HepG2 (cell line): ENCODE measurements at regions not wholly inside any gene's neighbourhood (a gene's known extent, or its start where the extent isn't known, plus 50 kb on each side); places are given as distances from the start of the nearest gene placed in this dataset.

Experiments
- ATAC-seq: fragments of 200-7000 bp; cut with Tn5 transposase; 3 replicates; pipeline ENCODE4 v1.9.1; 2020; ENCODE audit warnings: mild to moderate bottlenecking, moderate library complexity
- BruUV-seq: library from RNA; stranded (reverse); fragments of 400-500 nt; replicated peaks from 2 replicates; lab custom pipeline; 2021; lab: Mats Ljungman, UMichigan
- CTCF ChIA-PET: fragments of 300-600 bp; formaldehyde crosslinking; extraction: SDS; loops from one replicate; lab custom pipeline; 2021; ENCODE audit warnings: low total read pairs, inconsistent platforms, low intra/inter-chr PET ratio; lab: Yijun Ruan, JAX
- POLR2A ChIA-PET: fragments of 350-600 bp; sonication (Branson Sonifier 250); formaldehyde crosslinking; loops from one replicate; lab custom pipeline; 2020; ENCODE audit warnings: antibody characterized with exemption, inconsistent platforms; lab: Yijun Ruan, JAX
- DNase-seq: peaks from one replicate; pipeline ENCODE4 v3.0.0-alpha.2; 2015; ENCODE audit warnings: low spot score
- FAIRE-seq: peaks from 3 replicates; lab custom pipeline; 2011; peaks lifted over from hg19 to GRCh38; lab: Jason Lieb, UNC
- H2AFZ ChIP-seq: one replicate; pipeline ENCODE4 v1.6.1; 2011; ENCODE audit warnings: low read length, inconsistent platforms
- H3K27ac ChIP-seq: fragments of 300-600 bp; 3 replicates; pipeline ENCODE4 v1.8.0; 2011; ENCODE audit warnings: mixed run types, mild to moderate bottlenecking, mixed read lengths, low read length, inconsistent platforms; ENCODE audit not compliant: insufficient read depth; ENCODE audit errors: extremely low read length
- H3K27me3 ChIP-seq, 2 experiments: fragments of 200-600 bp in 1 of 2; 2 replicates in 1 of 2; 3 replicates in 1 of 2; pipeline versions ENCODE4 v1.6.0 to v1.8.0; 2011; ENCODE audit warnings: low read length in 2 of 2, mild to moderate bottlenecking in 2 of 2, moderate library complexity in 2 of 2, inconsistent platforms in 1 of 2; ENCODE audit not compliant: insufficient read depth in 2 of 2, control insufficient read depth in 1 of 2
- H3K36me3 ChIP-seq, 2 experiments: fragments of 200-600 bp in 1 of 2; replicated peaks in 1 of 2; 2 replicates in 1 of 2; 3 replicates in 1 of 2; pipeline versions ENCODE4 v1.5.1 to v1.8.0; 2011; ENCODE audit warnings: low read length in 2 of 2, inconsistent platforms in 1 of 2; ENCODE audit not compliant: insufficient read depth in 2 of 2, control insufficient read depth in 1 of 2
- H3K4me1 ChIP-seq: 2 replicates; pipeline ENCODE4 v1.5.1; 2012; ENCODE audit warnings: low read length, inconsistent platforms; ENCODE audit not compliant: insufficient read depth
- H3K4me2 ChIP-seq: 2 replicates; pipeline ENCODE4 v1.6.0; 2011; ENCODE audit warnings: low read depth, low read length, inconsistent platforms
- H3K4me3 ChIP-seq, 3 experiments: fragments of 200-600 bp in 1 of 3; sonication (generic), shearing (Covaris generic) in 1 of 3; replicated peaks in 1 of 3; 2 replicates each; pipeline ENCODE4 v1.5.1; 2011 to 2016; ENCODE audit warnings: low read length in 3 of 3, inconsistent platforms in 2 of 3, low read depth in 2 of 3, mild to moderate bottlenecking in 2 of 3, control low read depth in 1 of 3, mixed read lengths in 1 of 3; ENCODE audit not compliant: insufficient read depth in 1 of 3
- H3K79me2 ChIP-seq: one replicate; pipeline ENCODE4 v1.6.1; 2011; ENCODE audit warnings: low read length, inconsistent platforms; ENCODE audit not compliant: insufficient read depth
- H3K9ac ChIP-seq: 2 replicates; pipeline ENCODE4 v1.6.0; 2011; ENCODE audit warnings: mild to moderate bottlenecking, low read depth, low read length, inconsistent platforms; ENCODE audit not compliant: insufficient read depth
- H3K9me3 ChIP-seq: 2 replicates; pipeline ENCODE4 v1.5.1; 2012; ENCODE audit warnings: mild to moderate bottlenecking, low read length
- H4K20me1 ChIP-seq: 2 replicates; pipeline ENCODE4 v1.6.0; 2011; ENCODE audit warnings: inconsistent platforms, mild to moderate bottlenecking, low read length, moderate library complexity; ENCODE audit not compliant: insufficient read depth
- ATF3 ChIP-seq: sonication (generic); formaldehyde crosslinking; IDR thresholded peaks from 2 replicates; pipeline ENCODE4 v1.4.0; 2020; ENCODE audit warnings: missing genetic modification reagents
- CTCF ChIP-seq: sonication (generic); formaldehyde crosslinking; IDR thresholded peaks from 2 replicates; pipeline ENCODE4 v1.5.0; 2020; ENCODE audit warnings: mild to moderate bottlenecking, missing genetic modification reagents, moderate library complexity
- DPF2 ChIP-seq: sonication (generic); formaldehyde crosslinking; IDR thresholded peaks from 2 replicates; pipeline ENCODE4 v1.4.0; 2020; ENCODE audit warnings: mild to moderate bottlenecking, low read depth, missing genetic modification reagents, borderline replicate concordance
- MLXIP ChIP-seq: sonication (generic); formaldehyde crosslinking; IDR thresholded peaks from 2 replicates; pipeline ENCODE4 v1.9.0; 2021; ENCODE audit warnings: missing genetic modification reagents, borderline replicate concordance
- PITX1 ChIP-seq: sonication (generic); formaldehyde crosslinking; IDR thresholded peaks from 2 replicates; pipeline ENCODE4 v1.5.1; 2020; ENCODE audit warnings: mild to moderate bottlenecking, missing genetic modification reagents
- RXRA ChIP-seq: sonication (generic); formaldehyde crosslinking; IDR thresholded peaks from 2 replicates; pipeline ENCODE4 v1.5.1; 2020; ENCODE audit warnings: missing genetic modification reagents
- SMC3 ChIP-seq: IDR thresholded peaks from 2 replicates; pipeline ENCODE4 v1.6.1; 2011; ENCODE audit warnings: low read length, improper control_type of control experiment
- SP140L ChIP-seq: sonication (generic); formaldehyde crosslinking; IDR thresholded peaks from 2 replicates; pipeline ENCODE4 v1.4.0; 2020; ENCODE audit warnings: missing genetic modification reagents, borderline replicate concordance
- ZBTB26 ChIP-seq: IDR thresholded peaks from 2 replicates; pipeline ENCODE4 v1.6.1; 2016; ENCODE audit warnings: missing compliant biosample characterization, missing genetic modification reagents, borderline replicate concordance
- ZNF556 ChIP-seq: sonication (generic); formaldehyde crosslinking; IDR thresholded peaks from 2 replicates; pipeline ENCODE4 v1.4.0; 2020; ENCODE audit warnings: mild to moderate bottlenecking, missing genetic modification reagents, borderline replicate concordance
- ZNF687 ChIP-seq: sonication (generic); formaldehyde crosslinking; IDR thresholded peaks from 2 replicates; pipeline ENCODE4 v1.5.1; 2020; ENCODE audit warnings: mild to moderate bottlenecking, missing genetic modification reagents, moderate library complexity
- ZNF891 ChIP-seq: sonication (generic); formaldehyde crosslinking; IDR thresholded peaks from 2 replicates; pipeline ENCODE4 v1.5.0; 2020; ENCODE audit warnings: mild to moderate bottlenecking, missing genetic modification reagents
- WGBS: methylation state at CpG from one replicate; pipeline ENCODE4 v1.1.6; 2017; ENCODE audit warnings: low lambda C conversion rate; 5-methylcytosine and 5-hydroxymethylcytosine counted together
- in situ Hi-C: cut with HindIII; loops from 2 replicates; pipeline ENCODE4 v1.10.0; 2017; ENCODE audit warnings: low pct_unique_long_range_greater_than_20kb; ENCODE audit not compliant: extremely low pct_ligation_motif_present
- intact Hi-C: fragments of 100-400 bp; cut with micrococcal nuclease; formaldehyde crosslinking; loops from one replicate; pipeline ENCODE4 v1.10.0; 2022; ENCODE audit not compliant: unreplicated experiment

- H3K27ac ChIP-seq: no peak overlapping the region
- no peak overlapping the region for H3K9ac ChIP-seq
- intact Hi-C loops (loop anchor here (1.0 kb wide), 2 partner anchors 312 to 393 kb away; no protein-coding TSS in a partner anchor), in situ Hi-C loops (loop anchor here (5.0 kb wide), 1 partner anchor 311 kb away; no protein-coding TSS in a partner anchor)
- no peak overlapping the region for H2AFZ ChIP-seq
- H3K79me2 ChIP-seq: no peaks in the 10 kb centered on the region
- no peaks in the 10 kb centered on the region for H3K9me3 ChIP-seq
- no peaks in the 10 kb centered on the region for H3K36me3 ChIP-seq
- H3K4me1 ChIP-seq: peaks cover 13% of the 10 kb centered on the region
- peak; percentile 54 for DNase-seq
- 22% methylated on average over 12 of the region's 12 CpGs for WGBS
- peak overlapping the region; percentile 23 for H3K4me2 ChIP-seq
- no peaks in the 10 kb centered on the region for H4K20me1 ChIP-seq
- peaks cover 2 to 22% of the 10 kb centered on the region in 2 experiments; a peak in 4 of 5 replicates for H3K27me3 ChIP-seq
- POLR2A ChIA-PET: no interaction called here
- no TSS peak for BruUV-seq
- CTCF ChIA-PET: no interaction called here
- 0 out of 6 replicates have a peak overlapping the region, but pooled peaks of 1 of the 3 experiments have one; percentile 21 for H3K4me3 ChIP-seq
- ATAC-seq: peak; percentile 77
- peak; percentile 93 for FAIRE-seq
- no peak for TF ChIP-seq ATF3 (CRISPR knock-in tag)
- peak; percentile 73 for TF ChIP-seq CTCF (CRISPR knock-in tag)
- no peak for TF ChIP-seq DPF2
- TF ChIP-seq PITX1 (CRISPR knock-in tag): no peak
- TF ChIP-seq SP140L (CRISPR knock-in tag): no peak
- 0 out of 2 replicates have a peak, but pooled peaks have one; percentile 28 for TF ChIP-seq ZNF556 (CRISPR knock-in tag)
- 0 out of 2 replicates have a peak, but pooled peaks have one; percentile 28 for TF ChIP-seq RXRA (CRISPR knock-in tag)
- no peak for TF ChIP-seq MLXIP (CRISPR knock-in tag)
- TF ChIP-seq ZNF687 (CRISPR knock-in tag): peak; percentile 46
- 0 out of 2 replicates have a peak, but pooled peaks have one; percentile 39 for TF ChIP-seq ZNF891 (CRISPR knock-in tag)
- peak; percentile 67; the same call in 1 of the 2 replicates for TF ChIP-seq SMC3
- TF ChIP-seq ZBTB26 (CRISPR knock-in tag): no peak
Measured at GRCh38 chr2:105576440-105577241, 168.1 kb upstream of the NCK2 start.
